ENCODE measurements at regions not wholly inside any gene's neighbourhood (a gene's known extent, or its start where the extent isn't known, plus 50 kb on each side); places are given as distances from the start of the nearest gene placed in this dataset.

GRCh38 chr5:167096816-167097215, 1194.6 kb upstream of the WWC1 start:
- intact Hi-C loops (cut with micrococcal nuclease) = no loop called here
- POLR2A ChIA-PET = no interaction called here
- peaks cover 0 to 3% (median 0%) of the 10 kb centered on the region in 3 donors for H3K9me3 ChIP-seq (ENCODE audit: control extremely low read depth in 1 of 3, control insufficient read depth in 2 of 3, insufficient read depth in 1 of 3, low read length in 2 of 3)
- no peaks in the 10 kb centered on the region for H3K79me2 ChIP-seq (ENCODE audit: control insufficient read depth, insufficient read depth, low read length)
- no peak overlapping the region for H3K4me3 ChIP-seq (ENCODE audit: control extremely low read depth in 1 of 5, extremely low read depth in 1 of 5, insufficient read depth in 1 of 5, low read depth in 2 of 5, low read length in 4 of 5)
- no peak for ATAC-seq (ENCODE audit: low read depth)
- no peak overlapping the region for H3K9ac ChIP-seq (ENCODE audit: low read length)
- Mint-ChIP-seq H3K27me3 (no peaks in the 10 kb centered on the region), H3K4me3 (no peak overlapping the region), H3K9me3 (ENCODE audit: insufficient read depth) (peaks cover 1% of the 10 kb centered on the region), H3K27ac (no peak overlapping the region), H3K4me1 (no peaks in the 10 kb centered on the region)
- no peak for DNase-seq
- H3K4me1 ChIP-seq (ENCODE audit: control insufficient read depth in 2 of 2, insufficient read depth in 2 of 2, low read length in 2 of 2) = no peaks in the 10 kb centered on the region
- no peaks in the 10 kb centered on the region for H3K27me3 ChIP-seq (replicated peaks in 1 of 4; ENCODE audit: control extremely low read depth in 1 of 4, control insufficient read depth in 3 of 4, insufficient read depth in 4 of 4, low read length in 3 of 4)
- no peak overlapping the region for H2AFZ ChIP-seq (ENCODE audit: insufficient read depth, low read depth, low read length, poor library complexity, severe bottlenecking)
- no peaks in the 10 kb centered on the region for H4K20me1 ChIP-seq (ENCODE audit: control insufficient read depth, insufficient read depth, low read length, poor library complexity, severe bottlenecking)
- 82% methylated on average over 10 of the region's 12 CpGs for WGBS (ENCODE audit: insufficient coverage)
- CTCF ChIA-PET = no interaction called here
- no peaks in the 10 kb centered on the region for H3K36me3 ChIP-seq (replicated peaks in 1 of 2; ENCODE audit: control extremely low read depth in 1 of 2, control insufficient read depth in 1 of 2, extremely low read depth in 1 of 2, insufficient read depth in 2 of 2, low read length in 1 of 2)
- TF ChIP-seq CTCF (IDR thresholded peaks at IDR 0.05) (no peak), EZH2 (IDR thresholded peaks at IDR 0.05; ENCODE audit: borderline replicate concordance, insufficient read depth, low read depth, low read length, poor library complexity, severe bottlenecking) (no peak)
- H3K27ac ChIP-seq (ENCODE audit: low read length in 2 of 2) = no peak overlapping the region
- H3K4me2 ChIP-seq (replicated peaks; ENCODE audit: low read depth, low read length, poor library complexity, severe bottlenecking) = no peak overlapping the region

- ChIA-PET CTCF (no interaction called here), POLR2A (no interaction called here)
- peaks cover 8% of the 10 kb centered on the region for H3K9me3 Mint-ChIP-seq (ENCODE audit: insufficient read depth)
- Histone ChIP-seq H3K4me2 (replicated peaks; ENCODE audit: low read depth, low read length, poor library complexity, severe bottlenecking) (no peak overlapping the region), H3K9me3 (ENCODE audit: control extremely low read depth in 1 of 3, control insufficient read depth in 2 of 3, insufficient read depth in 1 of 3, low read length in 2 of 3) (peaks cover 0 to 2% (median 0%) of the 10 kb centered on the region in 3 donors), H2AFZ (ENCODE audit: insufficient read depth, low read depth, low read length, poor library complexity, severe bottlenecking) (no peak overlapping the region), H3K4me1 (ENCODE audit: control insufficient read depth in 2 of 2, insufficient read depth in 2 of 2, low read length in 2 of 2) (no peaks in the 10 kb centered on the region), H3K36me3 (replicated peaks in 1 of 2; ENCODE audit: control extremely low read depth in 1 of 2, control insufficient read depth in 1 of 2, extremely low read depth in 1 of 2, insufficient read depth in 2 of 2, low read length in 1 of 2) (no peaks in the 10 kb centered on the region), H3K79me2 (ENCODE audit: control insufficient read depth, insufficient read depth, low read length) (no peaks in the 10 kb centered on the region), H3K9ac (ENCODE audit: low read length) (no peak overlapping the region), H3K27ac (ENCODE audit: low read length in 2 of 2) (no peak overlapping the region), H4K20me1 (ENCODE audit: control insufficient read depth, insufficient read depth, low read length, poor library complexity, severe bottlenecking) (no peaks in the 10 kb centered on the region), H3K27me3 (replicated peaks in 1 of 4; ENCODE audit: control extremely low read depth in 1 of 4, control insufficient read depth in 3 of 4, insufficient read depth in 4 of 4, low read length in 3 of 4) (no peaks in the 10 kb centered on the region), H3K4me3 (ENCODE audit: control extremely low read depth in 1 of 5, extremely low read depth in 1 of 5, insufficient read depth in 1 of 5, low read depth in 2 of 5, low read length in 4 of 5) (no peak overlapping the region)
- no peak overlapping the region for H3K27ac Mint-ChIP-seq
- no peaks in the 10 kb centered on the region for H3K4me1 Mint-ChIP-seq
- intact Hi-C loops (cut with micrococcal nuclease) = no loop called here
- H3K27me3 Mint-ChIP-seq = no peaks in the 10 kb centered on the region
- no peak overlapping the region for H3K4me3 Mint-ChIP-seq
- WGBS (ENCODE audit: insufficient coverage) = no CpG with 5 or more reads among the region's 4 CpGs
- TF ChIP-seq CTCF (IDR thresholded peaks at IDR 0.05) = no peak
- no peak for TF ChIP-seq EZH2 (IDR thresholded peaks at IDR 0.05; ENCODE audit: borderline replicate concordance, insufficient read depth, low read depth, low read length, poor library complexity, severe bottlenecking)
- DNase-seq (no peak), ATAC-seq (ENCODE audit: low read depth) (no peak)
Observed at GRCh38 chr5:167104351-167104750, 1187.1 kb upstream of the WWC1 start.
